GM21423 (cell line): ENCODE measurements at regions not wholly inside any gene's neighbourhood (a gene's known extent, or its start where the extent isn't known, plus 50 kb on each side); places are given as distances from the start of the nearest gene placed in this dataset.

Experiments
- ATAC-seq: cut with Tn5 transposase; IDR thresholded peaks from one replicate; pipeline ENCODE4 v1.9.1; 2021; ENCODE audit warnings: mild to moderate bottlenecking, moderate library complexity; ENCODE audit not compliant: unreplicated experiment

DNA sequence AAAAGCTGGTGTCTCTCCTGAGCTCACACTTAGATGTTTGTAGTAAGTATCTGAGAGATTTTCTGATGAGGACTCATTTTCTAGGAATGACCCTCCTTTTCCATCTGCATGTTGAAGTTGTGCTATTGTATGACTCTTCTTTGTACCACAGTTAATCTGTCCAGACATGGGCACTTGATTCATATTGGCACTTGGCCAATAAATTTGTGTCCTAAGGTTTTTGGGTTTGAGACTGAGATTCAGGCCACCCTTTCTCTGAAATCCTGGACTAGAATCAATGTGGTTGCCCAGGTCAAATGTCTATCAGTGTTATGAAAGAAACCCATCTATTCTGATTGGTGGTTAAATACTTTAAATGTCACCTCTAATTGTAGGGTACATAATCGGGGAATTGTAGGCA lies 869.0 kb downstream of the SH3BGRL start:
- ATAC-seq, result no peak

DNA sequence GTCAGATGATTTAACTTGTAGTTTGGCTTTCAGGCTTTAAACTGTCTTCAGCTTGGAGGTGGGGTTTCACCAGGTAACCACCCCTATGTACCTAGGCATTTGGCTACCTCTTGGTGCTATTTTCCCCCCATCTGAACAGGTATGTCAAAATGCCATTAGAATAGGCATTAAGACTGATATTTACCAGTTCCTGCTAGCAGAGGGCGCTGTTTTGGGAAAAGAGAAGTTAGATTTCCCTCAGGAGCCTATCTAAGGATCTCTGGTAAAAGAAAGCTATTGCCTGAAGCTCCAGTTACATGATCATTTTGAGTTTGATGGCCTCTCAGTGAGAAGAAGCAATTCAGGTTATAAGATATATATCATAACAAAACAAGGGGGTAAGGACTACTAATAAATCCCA lies 879.1 kb downstream of the SH3BGRL start:
- ATAC-seq, result no peak

DNA sequence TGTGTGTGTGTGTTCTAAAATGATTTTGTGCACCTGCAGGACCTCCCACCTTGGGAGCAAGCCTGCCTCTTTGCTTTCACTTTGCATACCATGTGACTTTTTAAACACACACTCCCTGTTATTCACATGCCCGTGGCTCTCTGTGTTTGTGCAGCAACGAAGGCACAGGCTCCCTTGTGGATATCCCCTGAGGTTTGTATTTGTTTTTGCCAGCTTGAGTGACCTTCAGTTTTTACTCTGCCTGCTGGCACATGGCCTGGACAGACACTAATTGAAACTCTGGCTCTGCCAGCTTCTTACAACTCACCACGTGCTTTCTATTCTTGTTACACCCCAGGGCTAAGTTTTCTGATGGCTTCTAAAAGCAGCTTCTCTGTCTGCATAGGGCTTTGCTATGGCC lies 885.8 kb downstream of the SH3BGRL start:
- ATAC-seq, result no peak

DNA sequence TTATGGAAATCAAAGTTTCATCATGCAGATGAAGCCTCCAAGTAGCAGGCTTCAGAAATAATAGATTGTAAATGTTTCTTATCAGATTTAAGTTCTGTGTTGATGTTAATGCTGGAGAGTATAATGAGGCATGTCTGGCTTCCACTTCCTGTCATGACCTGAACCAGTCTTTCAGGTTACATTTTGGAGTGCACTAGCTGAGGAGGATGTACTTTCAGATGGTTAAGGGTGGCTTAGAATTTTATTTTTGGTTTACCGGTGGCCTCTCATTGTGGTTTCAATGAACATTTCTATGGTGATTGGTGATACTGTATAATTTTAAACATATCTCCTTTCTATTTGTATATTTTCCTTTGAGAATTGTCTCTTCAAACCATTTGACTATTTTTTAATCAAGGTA lies 890.4 kb downstream of the SH3BGRL start:
- ATAC-seq, result no peak

DNA sequence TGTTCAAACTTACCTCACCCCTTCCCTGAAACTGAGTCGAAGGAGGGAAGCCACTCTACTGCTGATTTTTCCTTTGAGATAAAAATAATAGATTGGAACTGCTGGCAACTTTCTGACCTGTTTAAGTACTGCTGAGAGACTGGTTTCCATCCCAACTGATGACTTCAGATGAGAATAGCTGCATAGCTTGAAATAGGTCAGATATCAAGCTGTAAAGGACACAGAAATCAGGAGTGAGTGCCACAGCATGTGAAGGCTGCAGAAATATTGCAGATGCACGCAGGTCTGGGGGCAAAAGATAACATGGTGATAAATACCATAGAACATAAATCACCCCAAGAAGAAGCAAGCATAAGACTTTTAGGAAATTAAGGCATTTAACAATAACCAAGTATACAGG lies 923.2 kb downstream of the SH3BGRL start:
- ATAC-seq, result no peak

DNA sequence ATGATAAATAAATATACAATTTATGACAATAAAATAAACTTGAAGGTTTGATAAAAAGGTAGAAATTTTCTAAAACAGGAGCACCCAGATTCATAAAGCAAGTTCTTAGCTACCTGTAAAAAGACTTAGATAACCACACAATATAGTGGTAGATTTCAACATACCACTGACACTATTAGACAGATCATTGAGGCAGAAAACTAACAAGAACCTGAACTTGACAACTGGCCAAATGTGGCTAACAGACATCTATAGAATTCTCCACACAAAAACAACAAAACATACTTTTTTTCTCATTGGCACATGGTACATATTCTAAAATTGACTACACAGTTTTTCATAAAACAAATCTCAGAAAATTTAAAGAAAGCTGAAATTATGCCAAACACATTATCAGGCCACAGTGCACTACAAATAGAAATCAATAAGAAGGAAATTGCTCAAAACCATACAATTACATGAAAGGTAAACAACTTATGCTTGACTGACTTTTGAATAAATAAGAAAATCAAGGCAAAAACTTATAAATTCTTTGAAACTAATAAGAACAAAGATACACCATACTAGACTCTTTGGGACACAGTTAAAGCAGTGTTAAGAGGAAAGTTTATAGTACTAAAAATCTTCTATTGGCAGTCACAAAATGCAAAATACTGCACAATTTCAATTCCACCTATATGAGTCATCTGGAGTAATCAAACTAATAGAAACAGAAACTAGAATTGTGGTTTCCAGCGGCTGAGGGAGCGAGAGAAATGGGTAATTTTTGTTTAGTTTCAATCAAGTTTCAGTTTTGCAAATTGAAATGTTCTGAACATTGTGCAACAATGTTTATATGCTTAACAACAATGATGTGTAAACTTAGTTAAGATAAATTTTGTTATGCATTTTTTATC lies 925.6 kb downstream of the SH3BGRL start:
- peak; percentile 91 for ATAC-seq

DNA sequence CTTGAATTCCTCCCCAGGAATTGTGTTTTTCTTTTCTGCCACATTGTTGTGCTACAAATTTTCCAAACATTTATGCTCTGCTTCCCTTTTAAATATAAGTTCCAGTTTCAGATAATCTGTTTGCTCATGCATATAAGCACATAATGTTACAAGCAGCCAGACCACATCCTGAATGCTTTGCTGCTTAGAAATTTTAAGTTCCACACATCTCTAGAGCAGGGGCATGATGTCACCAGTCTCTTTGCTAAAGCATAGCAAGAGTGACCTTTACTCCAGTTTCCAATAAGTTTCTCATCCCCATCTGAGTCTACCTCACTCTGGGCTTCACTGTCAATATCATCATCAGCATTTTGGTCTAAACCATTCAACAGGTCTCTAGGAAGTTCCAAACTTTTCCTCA lies 932.5 kb downstream of the SH3BGRL start:
- ATAC-seq, result no peak

DNA sequence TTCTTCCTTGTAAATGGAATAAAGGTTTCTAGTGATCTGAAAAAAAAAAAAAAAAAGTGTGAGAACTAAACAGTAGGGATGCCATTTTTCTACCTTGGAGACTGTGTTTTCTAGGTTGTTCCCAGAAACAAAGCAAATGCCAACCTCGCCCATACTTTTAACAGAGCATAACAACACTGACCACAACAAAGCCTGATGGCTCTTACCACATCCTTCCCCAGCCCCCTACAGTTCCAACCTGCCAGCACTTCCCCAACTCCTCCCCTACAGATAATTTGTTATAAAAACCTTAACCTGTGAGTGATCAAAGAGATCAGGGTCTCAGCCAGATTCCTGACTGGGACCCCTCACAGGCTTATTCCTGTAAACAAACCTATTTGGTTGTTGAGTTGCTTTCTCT lies 940.0 kb downstream of the SH3BGRL start:
- ATAC-seq, result no peak

DNA sequence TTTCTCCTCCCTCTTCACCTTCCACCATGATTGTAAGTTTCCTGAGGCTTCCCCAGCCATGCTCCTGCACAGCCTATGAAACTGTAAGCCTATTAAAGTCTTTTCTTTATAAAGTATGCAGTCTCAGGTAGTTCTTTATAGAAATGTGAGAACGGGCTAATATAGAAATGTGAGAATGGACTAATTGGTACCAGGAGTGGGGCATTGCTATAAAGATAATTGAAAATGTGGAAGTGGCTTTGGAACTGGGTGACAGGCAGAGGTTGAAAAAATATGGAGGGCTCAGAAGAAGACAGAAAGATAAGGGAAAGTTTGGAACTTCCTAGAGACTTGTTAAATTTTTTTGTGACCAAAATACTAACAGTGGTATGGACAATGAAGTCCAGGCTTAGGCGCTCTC lies 959.3 kb downstream of the SH3BGRL start:
- no peak for ATAC-seq

DNA sequence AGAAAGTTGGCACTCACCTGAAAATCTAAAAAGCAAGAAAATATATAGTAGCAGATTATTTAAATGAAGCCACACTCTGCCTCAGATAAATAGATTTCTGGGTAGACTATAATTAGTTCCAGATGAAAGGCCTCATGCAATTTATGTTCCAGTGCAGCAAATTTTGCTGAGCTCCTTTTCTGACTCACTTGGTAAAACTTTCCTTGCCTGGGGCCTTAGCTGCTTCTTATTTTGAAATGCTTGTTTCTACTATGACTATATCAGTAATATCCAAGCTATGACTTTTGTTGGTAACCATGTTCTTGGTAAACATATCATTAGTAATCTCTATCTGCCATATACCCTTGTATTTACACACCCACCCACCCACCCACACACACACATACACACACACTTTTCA lies 961.8 kb downstream of the SH3BGRL start:
- no peak for ATAC-seq

DNA sequence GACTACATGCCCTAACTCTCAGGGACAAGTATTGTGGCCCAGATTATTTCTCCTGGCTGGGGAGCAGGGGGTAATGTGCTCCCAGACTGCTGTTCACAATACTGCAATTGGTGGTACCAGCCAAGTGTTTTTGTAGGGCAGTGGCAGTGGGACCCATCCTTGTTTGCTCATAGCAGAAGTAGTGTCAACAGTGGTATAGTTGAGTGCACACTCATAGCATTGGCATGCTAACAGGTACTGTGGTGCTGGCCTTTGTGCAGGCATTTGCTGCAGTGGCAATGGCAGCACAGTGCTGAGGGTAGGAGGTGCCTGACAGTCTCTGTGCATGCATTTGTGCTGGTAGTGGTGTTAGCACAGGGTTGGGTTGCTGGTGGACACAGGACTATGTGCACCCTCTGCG lies 995.0 kb downstream of the SH3BGRL start:
- no peak for ATAC-seq

DNA sequence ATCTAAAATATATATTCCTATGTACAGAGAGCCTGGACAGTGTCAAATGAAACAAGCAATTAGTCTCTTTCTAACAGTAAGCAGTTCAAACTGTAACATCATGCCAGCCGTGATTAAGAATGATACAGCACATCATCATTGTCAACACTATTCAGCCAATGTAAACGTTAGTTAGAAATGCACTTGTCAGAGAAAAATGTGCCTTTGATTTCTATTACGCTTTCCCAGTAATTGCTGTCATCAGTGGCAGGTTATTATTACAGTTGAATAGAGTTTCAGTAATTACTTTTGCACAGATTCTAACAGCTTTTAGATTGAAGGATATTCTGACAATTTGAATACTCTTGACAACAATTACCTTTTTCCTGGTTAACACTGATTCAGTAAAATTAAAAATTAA lies 1007.1 kb downstream of the SH3BGRL start:
- no peak for ATAC-seq

DNA sequence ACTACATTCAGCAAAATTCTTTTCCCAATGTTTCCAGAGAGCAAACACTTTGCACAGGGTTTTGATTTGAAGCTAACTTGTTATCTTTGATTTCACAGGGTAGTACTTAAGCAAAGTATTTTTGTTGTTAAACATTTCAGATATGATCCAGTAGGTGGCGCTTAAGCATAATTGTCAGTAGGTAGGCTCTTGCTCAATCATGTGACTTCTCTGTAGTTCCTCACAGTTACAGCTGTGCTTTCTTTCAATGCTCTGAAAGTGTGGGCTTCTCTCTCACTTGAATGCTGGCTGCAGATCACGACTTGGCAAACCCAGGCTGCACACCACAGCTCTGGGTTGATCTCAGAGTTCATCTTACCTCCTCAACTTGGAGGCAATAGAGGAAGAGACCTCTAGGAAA lies 1016.5 kb downstream of the SH3BGRL start:
- ATAC-seq, result peak; percentile 48

DNA sequence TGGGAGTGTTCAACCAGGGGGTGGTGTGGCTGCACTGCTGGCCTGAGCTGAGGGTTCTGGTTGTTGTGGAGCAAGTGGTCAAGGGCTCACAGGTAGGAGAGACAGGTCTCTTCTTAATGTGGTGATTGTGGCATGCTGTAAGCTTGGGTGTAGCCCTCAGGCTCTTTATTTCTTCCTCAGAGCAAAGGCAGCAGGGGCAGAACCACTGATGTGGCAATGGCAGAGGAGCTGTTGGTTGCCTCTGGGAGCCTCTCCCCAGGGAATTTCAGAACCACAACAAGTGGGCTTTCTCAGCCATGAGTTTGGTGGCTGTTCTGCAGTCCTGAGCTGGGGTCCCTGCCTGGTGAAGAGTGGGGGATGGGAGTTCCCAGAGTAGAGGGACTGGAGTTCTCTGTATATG lies 1017.2 kb downstream of the SH3BGRL start:
- ATAC-seq, result no peak

DNA sequence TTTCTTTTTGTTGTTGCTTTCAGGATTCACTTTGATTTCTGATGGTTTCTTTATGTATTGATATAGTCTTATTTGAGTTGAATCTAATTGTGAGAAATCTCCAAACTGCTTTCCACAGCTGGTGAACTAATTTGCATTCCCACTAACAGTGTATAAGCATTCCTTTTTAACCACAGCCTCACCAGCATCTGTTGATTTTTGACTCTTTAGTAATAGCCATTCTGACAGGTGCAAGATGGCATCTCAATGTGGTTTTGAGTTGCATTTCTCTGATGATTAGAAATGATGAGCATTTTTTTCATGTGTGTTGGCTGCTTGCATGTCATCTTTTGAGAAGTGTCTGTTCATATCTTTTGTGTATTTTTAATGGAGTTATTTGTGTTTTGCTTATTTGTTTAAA lies 1023.1 kb downstream of the SH3BGRL start:
- no peak for ATAC-seq

DNA sequence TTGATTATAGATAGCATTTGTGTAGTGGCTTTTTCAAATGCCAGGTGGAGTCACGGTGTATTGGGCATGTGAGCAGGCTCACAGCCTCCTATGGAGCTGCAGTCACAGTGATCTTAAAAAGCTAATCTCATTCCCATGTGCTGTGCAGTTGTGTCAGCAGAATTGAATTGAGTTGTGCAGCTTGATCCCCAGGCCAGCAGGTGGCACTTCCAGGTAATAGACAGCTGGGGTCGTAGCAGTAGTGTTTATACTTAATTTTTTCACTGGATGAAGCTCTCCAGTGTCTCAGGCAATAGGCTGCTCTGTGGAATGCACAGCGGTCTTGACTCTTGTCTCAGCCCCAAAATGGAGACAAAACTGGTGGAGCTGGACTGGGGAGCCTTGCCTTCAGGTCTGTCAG lies 1028.1 kb downstream of the SH3BGRL start:
- no peak for ATAC-seq

DNA sequence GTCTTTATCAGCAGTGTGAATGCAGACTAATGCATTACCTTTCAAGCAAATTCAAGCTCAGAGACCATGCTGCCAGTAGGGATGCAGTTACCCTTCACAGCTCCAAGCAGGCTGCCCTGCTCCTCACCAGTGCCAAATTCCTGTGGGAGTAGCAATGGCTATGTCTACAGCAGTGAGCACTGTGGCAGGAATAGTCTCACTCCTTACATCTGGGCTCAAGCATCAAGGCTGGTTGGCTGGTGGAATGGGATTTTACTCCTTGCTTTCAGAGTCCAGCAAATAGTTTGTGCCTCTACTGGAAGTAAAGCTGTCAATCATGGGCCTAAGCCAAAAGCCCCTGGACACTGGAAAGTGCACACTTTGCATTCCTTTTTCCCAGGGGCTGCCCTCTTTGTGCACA lies 1030.8 kb downstream of the SH3BGRL start:
- ATAC-seq, result no peak

DNA sequence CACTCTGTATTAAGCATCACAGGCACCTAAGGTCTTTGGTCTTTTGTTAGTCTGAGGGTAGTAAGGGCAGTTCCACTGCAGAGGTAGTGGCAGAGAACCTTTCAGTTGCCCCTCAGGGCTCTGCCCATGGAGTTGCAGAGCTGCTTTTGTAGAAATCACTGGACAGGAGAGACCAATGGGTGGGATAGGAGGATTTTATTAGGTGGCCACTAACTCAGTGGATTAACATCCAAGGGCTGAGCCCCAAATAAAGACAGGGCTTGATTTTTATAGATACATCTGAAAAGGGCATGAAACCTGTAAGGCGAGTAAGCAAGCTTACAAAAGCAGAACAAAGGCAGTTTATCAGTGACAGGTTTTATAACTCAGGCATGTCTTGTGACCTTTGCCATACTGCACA lies 1035.4 kb downstream of the SH3BGRL start:
- no peak for ATAC-seq
